Muscle of back (tissue), 3 donors: ENCODE measurements at regions not wholly inside any gene's neighbourhood (a gene's known extent, or its start where the extent isn't known, plus 50 kb on each side); places are given as distances from the start of the nearest gene placed in this dataset.

Source experiments
- DNase-seq, 3 donors: peaks; one replicate each; pipeline versions ENCODE4 v3.0.0 to v3.0.0-alpha.2; 2013

DNA sequence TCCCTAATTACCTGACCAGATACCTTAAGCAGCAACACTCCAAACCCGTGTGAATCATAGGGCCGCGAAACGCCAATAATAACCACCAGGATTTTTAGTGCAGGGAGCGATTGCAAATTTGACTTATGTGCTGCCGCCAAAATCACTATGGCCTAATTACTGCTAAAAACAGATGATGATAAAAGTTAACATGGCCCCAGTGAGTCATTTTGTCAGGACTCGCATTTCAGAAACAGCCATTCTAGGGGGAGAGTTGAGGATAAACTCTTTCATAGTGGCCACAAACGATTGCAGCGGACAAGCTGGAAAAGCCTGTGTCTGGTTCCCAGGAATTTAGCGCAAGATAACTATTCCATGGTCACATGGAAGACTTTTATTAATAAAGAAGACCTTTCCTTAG lies 103.4 kb downstream of the HLX start:
- no peak for DNase-seq

GRCh38 chr1:220983877-220984635 lies 104.8 kb downstream of the HLX start:
- no peak for DNase-seq

- peak in 1 of 3 donors; percentile 39 for DNase-seq
These were observed 111.4 kb downstream of the HLX start for GRCh38 chr1:220990427-220991339.

GRCh38 chr1:220991506-220991905 lies 112.3 kb downstream of the HLX start:
- no peak for DNase-seq

DNA sequence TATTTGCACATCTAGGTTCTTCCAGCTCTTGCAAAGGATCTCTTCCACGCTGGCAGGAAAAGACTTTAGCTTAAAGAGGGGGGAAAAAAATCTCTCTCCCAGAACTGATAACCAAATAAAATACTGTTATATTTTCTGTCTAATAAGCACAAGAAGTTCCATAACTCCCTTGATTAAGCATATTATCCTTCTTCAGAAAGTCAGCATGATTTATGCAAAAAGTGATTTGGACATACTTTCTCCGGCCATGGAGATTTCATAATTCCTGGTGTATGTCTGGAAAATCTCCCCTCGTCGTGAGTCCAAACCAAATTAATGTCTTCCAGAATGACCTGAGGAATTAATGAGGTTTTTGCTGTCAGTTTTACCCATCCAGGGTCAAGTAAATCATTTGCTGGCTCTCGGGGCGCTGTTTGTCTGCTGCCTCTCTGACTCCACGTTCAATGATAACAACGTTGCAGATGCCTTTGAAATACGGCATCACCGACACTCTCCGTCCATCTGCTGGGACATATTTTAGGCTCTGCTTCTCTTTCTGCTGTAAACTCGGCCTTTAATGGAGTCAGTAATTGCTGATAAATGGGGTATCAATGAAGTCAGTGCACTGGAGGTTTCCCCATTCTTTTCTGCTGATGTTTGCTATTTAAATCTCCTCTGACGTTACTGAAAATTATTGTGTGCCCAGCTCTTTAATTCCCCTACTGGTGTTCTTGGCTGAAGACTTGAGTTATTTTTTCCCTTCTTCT lies 112.9 kb downstream of the HLX start:
- DNase-seq = peak in 1 of 3 donors; percentile 51

- DNase-seq = no peak
These were observed 113.4 kb downstream of the HLX start for GRCh38 chr1:220992705-220993052.

DNA sequence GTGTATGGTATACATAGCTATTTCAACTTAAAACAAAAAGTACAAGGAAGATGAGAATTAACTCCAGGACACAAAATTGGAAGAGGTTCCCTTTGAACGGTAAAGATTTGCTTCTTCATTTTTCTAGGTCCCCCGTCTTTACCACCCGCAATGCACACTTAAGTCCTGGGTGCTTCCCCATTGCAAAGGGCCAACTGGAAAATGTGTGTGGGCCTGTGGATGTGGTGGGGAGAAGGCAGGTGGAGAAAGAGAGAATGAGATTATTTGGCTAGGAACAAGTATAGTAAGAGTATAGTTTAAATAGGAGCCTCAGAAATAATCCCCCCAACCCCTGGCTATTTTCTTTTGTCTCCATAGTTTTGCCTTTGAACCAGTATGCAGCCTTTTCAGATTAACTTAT lies 115.4 kb downstream of the HLX start:
- DNase-seq = no peak

- no peak for DNase-seq
These were observed 118.5 kb downstream of the HLX start for GRCh38 chr1:220997791-220998190.

GRCh38 chr1:220999872-221000863 lies 120.9 kb downstream of the HLX start:
- peak in 2 of 3 donors; percentile 32 to 60 for DNase-seq

DNA sequence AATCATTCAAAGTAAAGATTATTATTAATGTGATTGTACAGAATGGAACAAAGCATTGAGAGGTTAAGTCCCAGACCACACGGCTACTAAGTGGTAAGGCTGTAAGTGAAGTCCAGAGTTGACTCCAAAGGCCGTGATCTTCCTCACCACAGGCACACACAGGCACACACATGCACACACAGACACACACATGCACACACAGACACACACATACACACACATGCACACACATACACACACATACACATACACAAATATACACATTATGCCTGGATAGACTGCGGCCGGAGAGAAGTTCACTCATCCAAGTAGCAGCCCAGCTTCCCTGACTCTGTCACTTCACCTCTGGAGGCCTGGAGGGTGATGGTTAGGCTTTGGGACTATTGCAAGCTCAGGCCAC lies 121.9 kb downstream of the HLX start:
- no peak for DNase-seq

DNA sequence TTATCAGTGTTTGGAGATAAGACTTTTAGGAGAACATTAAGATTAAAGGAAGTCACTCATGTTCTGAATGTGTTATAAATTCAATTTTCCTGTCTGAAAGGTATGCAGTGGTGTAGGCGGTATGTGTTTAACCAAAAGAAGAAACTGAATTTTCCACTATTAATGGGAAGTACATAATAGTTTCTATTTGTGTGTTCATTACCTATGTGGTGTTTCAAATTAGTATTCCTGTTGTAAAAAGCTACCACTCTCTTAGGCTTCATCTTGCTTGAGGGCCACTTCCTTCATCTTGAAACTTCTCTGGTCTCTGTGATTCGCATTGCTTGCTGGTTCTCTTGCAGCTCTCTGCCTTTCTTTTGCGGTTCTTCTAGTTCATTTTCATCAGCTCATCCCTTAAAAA lies 123.4 kb downstream of the HLX start:
- no peak for DNase-seq

- DNase-seq = no peak
These were observed 131.9 kb downstream of the HLX start for GRCh38 chr1:221011145-221011544.

- DNase-seq = peak in 1 of 3 donors; percentile 41
These were observed 132.9 kb downstream of the HLX start for GRCh38 chr1:221012120-221012519.

GRCh38 chr1:221013691-221014660 lies 134.7 kb downstream of the HLX start:
- no peak for DNase-seq

GRCh38 chr1:221015159-221015790 lies 136.0 kb downstream of the HLX start:
- DNase-seq = no peak

- no peak for DNase-seq
These were observed 137.5 kb downstream of the HLX start for GRCh38 chr1:221016751-221017150.

GRCh38 chr1:221018414-221018813 lies 139.2 kb downstream of the HLX start:
- DNase-seq = no peak

GRCh38 chr1:221022331-221022730 lies 143.1 kb downstream of the HLX start:
- DNase-seq = no peak

DNA sequence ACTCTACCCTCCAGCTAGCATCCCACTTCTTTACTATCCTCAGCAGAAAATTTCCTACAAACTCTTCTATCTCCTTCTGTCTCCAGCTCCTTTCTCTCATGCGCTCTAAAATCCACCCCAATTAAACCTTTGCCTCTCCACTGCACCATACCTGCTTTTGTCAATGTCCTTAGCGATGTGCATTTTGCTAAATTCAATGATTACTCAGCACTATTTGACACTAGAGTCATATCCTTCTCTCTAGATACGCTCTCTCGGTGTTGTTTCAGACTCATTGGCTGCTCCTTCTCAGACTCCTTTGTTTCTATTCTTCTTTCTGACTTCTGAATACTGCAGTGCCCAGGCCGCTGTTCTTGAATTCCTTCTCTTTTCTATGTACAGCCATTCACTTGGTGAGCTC lies 144.2 kb downstream of the HLX start:
- DNase-seq = no peak
